ENCODE measurements at regions not wholly inside any gene's neighbourhood (a gene's known extent, or its start where the extent isn't known, plus 50 kb on each side); places are given as distances from the start of the nearest gene placed in this dataset.

GRCh38 chr18:51619283-51619682 is 421.8 kb upstream of the MEX3C start:
- no CpG with 5 or more reads among the region's 1 CpG for WGBS (ENCODE audit: low lambda C conversion rate)

GRCh38 chr18:51621113-51621863 is 423.8 kb upstream of the MEX3C start:
- no peaks in the 10 kb centered on the region for H3K36me3 ChIP-seq (replicated peaks in 1 of 2; ENCODE audit: control insufficient read depth in 1 of 2, insufficient read depth in 2 of 2, low read length in 2 of 2)
- FAIRE-seq (peak; percentile 85), DNase-seq (ENCODE audit: low spot score) (peak; percentile 21), ATAC-seq (peak; percentile 71)
- H3K9ac ChIP-seq (ENCODE audit: insufficient read depth, low read depth, low read length), result no peak overlapping the region
- H2AFZ ChIP-seq (ENCODE audit: low read length), result no peak overlapping the region
- BruUV-seq (replicated peaks), result no TSS peak
- in situ Hi-C loops (cut with HindIII; ENCODE audit: extremely low pct_ligation_motif_present, low pct_unique_long_range_greater_than_20kb) (no loop called here), intact Hi-C loops (cut with micrococcal nuclease; ENCODE audit: unreplicated experiment) (loop anchor here (2.0 to 5.0 kb wide), 2 partner anchors 510 to 1531 kb away; no protein-coding TSS in a partner anchor)
- H3K9me3 ChIP-seq (ENCODE audit: low read length), result no peaks in the 10 kb centered on the region
- no peaks in the 10 kb centered on the region for H3K4me1 ChIP-seq (ENCODE audit: insufficient read depth, low read length)
- ChIA-PET POLR2A (no interaction called here), CTCF (ENCODE audit: low intra/inter-chr PET ratio, low total read pairs) (interaction anchor here (0.6 to 0.7 kb wide), 2 partner anchors 667 to 801 kb away, joined by 3 read pairs; no protein-coding TSS in a partner anchor)
- H3K27me3 ChIP-seq (ENCODE audit: control insufficient read depth in 1 of 2, insufficient read depth in 2 of 2, low read length in 2 of 2), result peaks cover 0 to 5% of the 10 kb centered on the region in 2 experiments; a peak in 1 of 5 replicates
- H3K79me2 ChIP-seq (ENCODE audit: insufficient read depth, low read length), result no peaks in the 10 kb centered on the region
- no peaks in the 10 kb centered on the region for H4K20me1 ChIP-seq (ENCODE audit: insufficient read depth, low read length)
- no peak overlapping the region for H3K4me3 ChIP-seq (replicated peaks in 1 of 3; ENCODE audit: insufficient read depth in 1 of 3, low read depth in 2 of 3, low read length in 3 of 3)
- no peak overlapping the region for H3K4me2 ChIP-seq (ENCODE audit: low read depth, low read length)
- no peak overlapping the region for H3K27ac ChIP-seq (ENCODE audit: extremely low read length, insufficient read depth, low read length)
- 16% methylated on average over 14 of the region's 14 CpGs for WGBS (ENCODE audit: low lambda C conversion rate)
- TF ChIP-seq ZNF430 (CRISPR knock-in tag; IDR thresholded peaks at IDR 0.05) (no peak), ZNF773 (CRISPR knock-in tag; IDR thresholded peaks at IDR 0.05; ENCODE audit: borderline replicate concordance) (no peak), ZNF337 (CRISPR knock-in tag; IDR thresholded peaks at IDR 0.05; ENCODE audit: borderline replicate concordance, low read depth) (no peak), ZSCAN30 (CRISPR knock-in tag; IDR thresholded peaks at IDR 0.05) (no peak), SMAD3 (CRISPR knock-in tag; IDR thresholded peaks at IDR 0.05) (no peak), ZNF468 (CRISPR knock-in tag; IDR thresholded peaks at IDR 0.05) (no peak), XBP1 (CRISPR knock-in tag; IDR thresholded peaks at IDR 0.05) (no peak), MAZ (IDR thresholded peaks at IDR 0.05; ENCODE audit: borderline replicate concordance, low read depth, low read length) (no peak), MAZ (CRISPR knock-in tag; IDR thresholded peaks at IDR 0.05; ENCODE audit: low read depth) (no peak), RAD21 (CRISPR knock-in tag; IDR thresholded peaks at IDR 0.05) (peak; percentile 43; the same call in 1 of the 2 replicates), PCBP2 (optimal IDR thresholded peaks at IDR 0.05; ENCODE audit: low read depth, low read length, poor library complexity, severe bottlenecking) (no peak), HNRNPLL (IDR thresholded peaks at IDR 0.05; ENCODE audit: low read depth, low read length, poor library complexity, severe bottlenecking) (no peak), ERF (CRISPR knock-in tag; IDR thresholded peaks at IDR 0.05) (no peak)

More at GRCh38 chr18:51619283-51619682, 421.8 kb upstream of the MEX3C start:
- Histone ChIP-seq H4K20me1 (ENCODE audit: insufficient read depth, low read length) (no peaks in the 10 kb centered on the region), H3K9ac (ENCODE audit: insufficient read depth, low read depth, low read length) (no peak overlapping the region), H2AFZ (ENCODE audit: low read length) (no peak overlapping the region), H3K4me1 (ENCODE audit: insufficient read depth, low read length) (no peaks in the 10 kb centered on the region), H3K27me3 (ENCODE audit: control insufficient read depth in 1 of 2, insufficient read depth in 2 of 2, low read length in 2 of 2) (peaks cover 0 to 5% of the 10 kb centered on the region in 2 experiments; a peak in 1 of 5 replicates), H3K9me3 (ENCODE audit: low read length) (no peaks in the 10 kb centered on the region), H3K4me2 (ENCODE audit: low read depth, low read length) (no peak overlapping the region), H3K4me3 (replicated peaks in 1 of 3; ENCODE audit: insufficient read depth in 1 of 3, low read depth in 2 of 3, low read length in 3 of 3) (no peak overlapping the region), H3K79me2 (ENCODE audit: insufficient read depth, low read length) (no peaks in the 10 kb centered on the region), H3K27ac (ENCODE audit: extremely low read length, insufficient read depth, low read length) (no peak overlapping the region), H3K36me3 (replicated peaks in 1 of 2; ENCODE audit: control insufficient read depth in 1 of 2, insufficient read depth in 2 of 2, low read length in 2 of 2) (no peaks in the 10 kb centered on the region)
- TF ChIP-seq HDAC6 (IDR thresholded peaks at IDR 0.05; ENCODE audit: low read depth, low read length) (no peak), ZNF564 (CRISPR knock-in tag; IDR thresholded peaks at IDR 0.05) (no peak), FOSL1 (CRISPR knock-in tag; IDR thresholded peaks at IDR 0.05; ENCODE audit: borderline replicate concordance) (no peak), ZNF350 (CRISPR knock-in tag; IDR thresholded peaks at IDR 0.05; ENCODE audit: borderline replicate concordance, low read depth) (no peak), SP2 (CRISPR knock-in tag; IDR thresholded peaks at IDR 0.05) (no peak), ZBTB44 (CRISPR knock-in tag; IDR thresholded peaks at IDR 0.05) (no peak)
- ChIA-PET CTCF (ENCODE audit: low intra/inter-chr PET ratio, low total read pairs) (no interaction called here), POLR2A (no interaction called here)
- in situ Hi-C loops (cut with HindIII; ENCODE audit: extremely low pct_ligation_motif_present, low pct_unique_long_range_greater_than_20kb), result no loop called here
- intact Hi-C loops (cut with micrococcal nuclease; ENCODE audit: unreplicated experiment), result no loop called here
- no peak for FAIRE-seq
- no peak for ATAC-seq
- no peak for DNase-seq (ENCODE audit: low spot score)
- no TSS peak for BruUV-seq (replicated peaks)

All from HepG2 (cell line).